Heart left ventricle (tissue), 13 donors: ENCODE measurements at regions not wholly inside any gene's neighbourhood (a gene's known extent, or its start where the extent isn't known, plus 50 kb on each side); places are given as distances from the start of the nearest gene placed in this dataset.

Experiments used
- POLR2A ChIP-seq, 2 donors: fragments of 450-650 bp; IDR thresholded peaks; one replicate each; pipeline ENCODE4 v1.6.1; 2017; ENCODE audit warnings: antibody characterized with exemption in 2 of 2, mild to moderate bottlenecking in 2 of 2, moderate library complexity in 2 of 2
- TF ChIP-seq, protein P1 (sequence below), 12 donors: fragments of 200-600 bp; sonication (generic) in 4 of 12; IDR thresholded peaks; one replicate each; pipeline versions ENCODE4 v1.5.0 to v1.8.0; 2018 to 2022; ENCODE audit warnings: antibody characterized with exemption in 12 of 12, mild to moderate bottlenecking in 5 of 12
- donor health status: ischemic (EF 13 %, LVEDD 7.1; RV severe dilation, severe dysfunction).
- donor health status: DM: no; HTN: yes; CAD: no.
- donor health status: DM: no; HTN: no; CAD: no.
- donor health status: ischemic (EF 25% LVEDD 6.9; RV normal size, moderate dysfunction).
- donor health status: ischemic (EF 25% LVEDD 5.7; RV mildly dilated, moderate dysfunction).
- donor health status: ischemic (EF 35%, LVEDD 5.7; RV mildly dilated, moderate dysfunction).
- donor health status: nonischemic (EF 11% LVEDD 7.7; RV severe dilation, severe dysfunction).
- donor health status: DM: yes; HTN: yes; CAD: no.
- donor health status: PGD.
- donor health status: ischemic (EF 29% LVEDD 5.4; RV normal size, mild dysfunction).
- donor health status: nonischemic (EF 23%, LVEDD 6.1; RV moderate dilation, normal function).

DNA sequence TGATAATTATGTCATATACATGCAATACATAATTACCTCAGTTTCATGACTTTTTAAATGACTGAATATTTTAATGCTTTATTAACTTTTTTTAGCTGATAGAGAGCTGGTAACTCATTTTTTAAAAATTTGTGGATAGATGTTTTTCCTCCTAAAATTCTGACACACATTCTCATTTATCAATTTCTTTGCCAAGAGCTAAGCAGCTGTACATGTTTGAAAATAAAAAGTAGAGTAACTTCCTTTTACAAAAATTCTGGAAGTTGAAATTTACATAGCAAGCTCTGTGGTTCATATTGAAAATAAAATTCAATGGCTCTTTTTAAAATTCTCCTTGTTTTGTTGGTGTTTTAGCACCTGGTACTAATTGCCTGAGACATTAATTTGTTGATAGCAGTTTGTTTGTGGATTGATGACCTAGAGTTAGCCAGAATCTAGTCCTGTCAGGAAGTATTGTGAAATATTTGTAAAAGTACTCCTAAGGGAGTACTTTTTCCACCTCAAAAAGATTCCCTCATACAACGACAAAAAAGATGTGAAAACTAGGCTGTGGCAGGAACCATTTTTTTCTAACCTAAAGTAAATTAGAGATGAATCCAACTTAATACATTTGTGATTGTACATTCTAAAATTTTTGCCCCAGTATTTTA lies 621.8 kb downstream of the BCKDHB start:
- TF ChIP-seq, protein P1, sequence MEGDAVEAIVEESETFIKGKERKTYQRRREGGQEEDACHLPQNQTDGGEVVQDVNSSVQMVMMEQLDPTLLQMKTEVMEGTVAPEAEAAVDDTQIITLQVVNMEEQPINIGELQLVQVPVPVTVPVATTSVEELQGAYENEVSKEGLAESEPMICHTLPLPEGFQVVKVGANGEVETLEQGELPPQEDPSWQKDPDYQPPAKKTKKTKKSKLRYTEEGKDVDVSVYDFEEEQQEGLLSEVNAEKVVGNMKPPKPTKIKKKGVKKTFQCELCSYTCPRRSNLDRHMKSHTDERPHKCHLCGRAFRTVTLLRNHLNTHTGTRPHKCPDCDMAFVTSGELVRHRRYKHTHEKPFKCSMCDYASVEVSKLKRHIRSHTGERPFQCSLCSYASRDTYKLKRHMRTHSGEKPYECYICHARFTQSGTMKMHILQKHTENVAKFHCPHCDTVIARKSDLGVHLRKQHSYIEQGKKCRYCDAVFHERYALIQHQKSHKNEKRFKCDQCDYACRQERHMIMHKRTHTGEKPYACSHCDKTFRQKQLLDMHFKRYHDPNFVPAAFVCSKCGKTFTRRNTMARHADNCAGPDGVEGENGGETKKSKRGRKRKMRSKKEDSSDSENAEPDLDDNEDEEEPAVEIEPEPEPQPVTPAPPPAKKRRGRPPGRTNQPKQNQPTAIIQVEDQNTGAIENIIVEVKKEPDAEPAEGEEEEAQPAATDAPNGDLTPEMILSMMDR (IDR thresholded peaks at IDR 0.05): no peak
- no peak for TF ChIP-seq POLR2A (IDR thresholded peaks at IDR 0.05)
